ENCODE measurements at regions not wholly inside any gene's neighbourhood (a gene's known extent, or its start where the extent isn't known, plus 50 kb on each side); places are given as distances from the start of the nearest gene placed in this dataset.

DNA sequence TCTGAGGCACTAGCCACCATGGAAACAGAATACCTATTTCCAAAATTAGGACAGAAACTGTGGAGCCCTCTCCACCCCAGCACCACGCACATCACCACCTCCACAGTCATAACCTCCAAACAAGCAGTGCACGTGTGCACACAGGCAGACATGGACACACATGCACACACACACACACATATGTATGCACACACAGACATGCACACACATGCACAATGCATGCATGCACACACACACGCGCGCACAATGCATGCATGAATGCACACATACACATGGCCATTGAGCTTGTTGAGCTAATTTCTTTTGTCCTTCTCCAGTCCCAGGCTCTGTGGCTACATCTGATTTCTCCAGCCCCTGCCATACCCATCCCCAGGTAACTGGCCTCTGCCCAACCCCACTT lies 161.6 kb upstream of the EPB41L3 start:
- TF ChIP-seq, protein P1, sequence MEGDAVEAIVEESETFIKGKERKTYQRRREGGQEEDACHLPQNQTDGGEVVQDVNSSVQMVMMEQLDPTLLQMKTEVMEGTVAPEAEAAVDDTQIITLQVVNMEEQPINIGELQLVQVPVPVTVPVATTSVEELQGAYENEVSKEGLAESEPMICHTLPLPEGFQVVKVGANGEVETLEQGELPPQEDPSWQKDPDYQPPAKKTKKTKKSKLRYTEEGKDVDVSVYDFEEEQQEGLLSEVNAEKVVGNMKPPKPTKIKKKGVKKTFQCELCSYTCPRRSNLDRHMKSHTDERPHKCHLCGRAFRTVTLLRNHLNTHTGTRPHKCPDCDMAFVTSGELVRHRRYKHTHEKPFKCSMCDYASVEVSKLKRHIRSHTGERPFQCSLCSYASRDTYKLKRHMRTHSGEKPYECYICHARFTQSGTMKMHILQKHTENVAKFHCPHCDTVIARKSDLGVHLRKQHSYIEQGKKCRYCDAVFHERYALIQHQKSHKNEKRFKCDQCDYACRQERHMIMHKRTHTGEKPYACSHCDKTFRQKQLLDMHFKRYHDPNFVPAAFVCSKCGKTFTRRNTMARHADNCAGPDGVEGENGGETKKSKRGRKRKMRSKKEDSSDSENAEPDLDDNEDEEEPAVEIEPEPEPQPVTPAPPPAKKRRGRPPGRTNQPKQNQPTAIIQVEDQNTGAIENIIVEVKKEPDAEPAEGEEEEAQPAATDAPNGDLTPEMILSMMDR (IDR thresholded peaks at IDR 0.05): no peak
- TF ChIP-seq POLR2A (IDR thresholded peaks at IDR 0.05): no peak

All from lower leg skin (tissue), 3 donors.